Prostate gland (tissue), 2 donors: ENCODE measurements at regions not wholly inside any gene's neighbourhood (a gene's known extent, or its start where the extent isn't known, plus 50 kb on each side); places are given as distances from the start of the nearest gene placed in this dataset.

Experiments
- DNase-seq: peaks from one replicate; pipeline ENCODE4 v3.0.0-alpha.2; 2019; ENCODE audit warnings: low spot score
- H3K27ac ChIP-seq, 2 donors: fragments of 200-600 bp; sonication (generic); 2 replicates each; pipeline ENCODE4 v1.5.1; 2017 to 2019
- H3K27me3 ChIP-seq: fragments of 200-600 bp; sonication (generic); replicated peaks from 2 replicates; pipeline ENCODE4 v1.5.1; 2019; ENCODE audit not compliant: insufficient read depth
- H3K36me3 ChIP-seq, 2 donors: fragments of 200-600 bp; sonication (generic); 1 replicate in 1 of 2; 2 replicates in 1 of 2; pipeline versions ENCODE4 v1.5.1 to v1.8.1; 2017 to 2019
- H3K4me1 ChIP-seq: fragments of 200-600 bp; sonication (generic); replicated peaks from 2 replicates; pipeline ENCODE4 v1.5.1; 2019
- H3K4me3 ChIP-seq, 2 donors: fragments of 200-600 bp; sonication (generic); 2 replicates each; pipeline ENCODE4 v1.5.1; 2017 to 2019
- H3K9me3 ChIP-seq: fragments of 200-600 bp; sonication (generic); 2 replicates; pipeline ENCODE4 v1.5.1; 2017
- CTCF ChIP-seq, 4 experiments: fragments of 200-600 bp in 2 of 4; fragments of 450-650 bp in 2 of 4; sonication (generic) in 2 of 4; IDR thresholded peaks; 1 replicate in 3 of 4; 2 replicates in 1 of 4; pipeline ENCODE4 v1.5.1; 2016 to 2019; ENCODE audit warnings: antibody characterized with exemption in 4 of 4, mild to moderate bottlenecking in 2 of 4, moderate library complexity in 2 of 4
- POLR2A ChIP-seq: fragments of 450-650 bp; IDR thresholded peaks from one replicate; pipeline ENCODE4 v1.6.1; 2016; ENCODE audit warnings: antibody characterized with exemption, mild to moderate bottlenecking
- POLR2AphosphoS5 ChIP-seq: sonication (generic); formaldehyde crosslinking; IDR thresholded peaks from one replicate; pipeline ENCODE4 v1.6.1; 2017; ENCODE audit warnings: antibody characterized with exemption
- whole genome bisulfite sequencing: methylation state at CpG from one replicate; pipeline ENCODE4 v1.1.5; 2018; 5-methylcytosine and 5-hydroxymethylcytosine counted together
- intact Hi-C: fragments of 100-400 bp; cut with DNase I; formaldehyde crosslinking; loops from one replicate; pipeline ENCODE4 v1.14.2; 2022

GRCh38 chr1:60387175-60387574 lies 313.6 kb upstream of the C1orf87 start:
- Histone ChIP-seq H3K4me3 (no peak overlapping the region), H3K27me3 (no peaks in the 10 kb centered on the region), H3K27ac (no peak overlapping the region), H3K36me3 (no peaks in the 10 kb centered on the region), H3K9me3 (no peaks in the 10 kb centered on the region), H3K4me1 (no peaks in the 10 kb centered on the region)
- DNase-seq: no peak
- TF ChIP-seq POLR2AphosphoS5 (no peak), CTCF (IDR thresholded peaks at IDR 0.05) (no peak), POLR2A (no peak)
- intact Hi-C loops: no loop called here
- WGBS: 83% methylated on average over 2 of the region's 2 CpGs

GRCh38 chr1:60386249-60386648 lies 312.7 kb upstream of the C1orf87 start:
- no peaks in the 10 kb centered on the region for H3K4me1 ChIP-seq
- H3K36me3 ChIP-seq: no peaks in the 10 kb centered on the region
- H3K27me3 ChIP-seq: no peaks in the 10 kb centered on the region
- no peak for DNase-seq
- intact Hi-C loops: no loop called here
- H3K4me3 ChIP-seq: no peak overlapping the region
- TF ChIP-seq CTCF (IDR thresholded peaks at IDR 0.05): no peak
- no peak for TF ChIP-seq POLR2A
- TF ChIP-seq POLR2AphosphoS5: no peak
- no peaks in the 10 kb centered on the region for H3K9me3 ChIP-seq
- 47% methylated on average over 3 of the region's 3 CpGs for WGBS
- H3K27ac ChIP-seq: no peak overlapping the region

GRCh38 chr1:60376196-60376595 lies 302.6 kb upstream of the C1orf87 start:
- Histone ChIP-seq H3K4me3 (no peak overlapping the region), H3K4me1 (no peaks in the 10 kb centered on the region), H3K9me3 (no peaks in the 10 kb centered on the region), H3K27me3 (no peaks in the 10 kb centered on the region), H3K36me3 (no peaks in the 10 kb centered on the region), H3K27ac (no peak overlapping the region)
- 94% methylated on average over 1 of the region's 1 CpG for WGBS
- TF ChIP-seq POLR2A (no peak), CTCF (IDR thresholded peaks at IDR 0.05) (no peak)
- DNase-seq: no peak
- intact Hi-C loops: no loop called here

- H3K9me3 ChIP-seq: no peaks in the 10 kb centered on the region
- DNase-seq: no peak
- intact Hi-C loops: no loop called here
- TF ChIP-seq CTCF (IDR thresholded peaks at IDR 0.05) (no peak), POLR2AphosphoS5 (no peak), POLR2A (no peak)
- H3K27me3 ChIP-seq: no peaks in the 10 kb centered on the region
- 32% methylated on average over 1 of the region's 1 CpG for WGBS
- no peak overlapping the region for H3K4me3 ChIP-seq
- no peaks in the 10 kb centered on the region for H3K4me1 ChIP-seq
- no peak overlapping the region for H3K27ac ChIP-seq
- no peaks in the 10 kb centered on the region for H3K36me3 ChIP-seq
Observed at GRCh38 chr1:60374537-60374936, 301.0 kb upstream of the C1orf87 start.

GRCh38 chr1:60367532-60367931 lies 294.0 kb upstream of the C1orf87 start:
- Histone ChIP-seq H3K36me3 (no peaks in the 10 kb centered on the region), H3K27ac (no peak overlapping the region), H3K4me3 (no peak overlapping the region), H3K9me3 (no peaks in the 10 kb centered on the region), H3K4me1 (no peaks in the 10 kb centered on the region), H3K27me3 (no peaks in the 10 kb centered on the region)
- intact Hi-C loops: no loop called here
- peak; percentile 16 for DNase-seq
- TF ChIP-seq POLR2AphosphoS5 (no peak), POLR2A (no peak), CTCF (IDR thresholded peaks at IDR 0.05) (no peak)
- WGBS: 24% methylated on average over 7 of the region's 7 CpGs
